Heart left ventricle (tissue), 16 donors: ENCODE measurements at regions not wholly inside any gene's neighbourhood (a gene's known extent, or its start where the extent isn't known, plus 50 kb on each side); places are given as distances from the start of the nearest gene placed in this dataset.

Experiments
- ATAC-seq, 4 donors: fragments of 200-7000 bp; cut with Tn5 transposase; one replicate each; pipeline ENCODE4 v1.9.1; 2020 to 2022; ENCODE audit warnings: moderate library complexity in 4 of 4, mild to moderate bottlenecking in 3 of 4, moderate number of reproducible peaks in 1 of 4
- DNase-seq, 5 donors: peaks; one replicate each; pipeline ENCODE4 v3.0.0-alpha.2; 2020
- H3K27ac ChIP-seq, 12 donors: fragments of 200-600 bp; sonication (generic) in 4 of 12; one replicate each; pipeline versions ENCODE4 v1.5.0 to v1.8.0; 2016 to 2022; ENCODE audit warnings: mild to moderate bottlenecking in 2 of 12
- H3K27me3 ChIP-seq, 9 donors: fragments of 200-600 bp; sonication (generic) in 2 of 9; one replicate each; pipeline versions ENCODE4 v1.5.1 to v1.8.0; 2016 to 2022; ENCODE audit warnings: mild to moderate bottlenecking in 3 of 9
- H3K36me3 ChIP-seq, 9 donors: fragments of 200-600 bp; sonication (generic) in 2 of 9; one replicate each; pipeline versions ENCODE4 v1.5.0 to v1.8.0; 2018 to 2022; ENCODE audit warnings: mild to moderate bottlenecking in 2 of 9
- H3K4me1 ChIP-seq, 12 donors: fragments of 200-600 bp; sonication (generic) in 4 of 12; one replicate each; pipeline versions ENCODE4 v1.5.0 to v1.8.0; 2016 to 2022; ENCODE audit warnings: mild to moderate bottlenecking in 3 of 12
- H3K4me3 ChIP-seq, 12 donors: fragments of 200-600 bp; sonication (generic) in 4 of 12; one replicate each; pipeline versions ENCODE4 v1.5.0 to v1.8.0; 2017 to 2022; ENCODE audit warnings: mild to moderate bottlenecking in 9 of 12, moderate library complexity in 4 of 12
- H3K9me3 ChIP-seq, 12 donors: fragments of 200-600 bp; sonication (generic) in 4 of 12; one replicate each; pipeline versions ENCODE4 v1.5.0 to v1.8.0; 2016 to 2022; ENCODE audit warnings: mild to moderate bottlenecking in 1 of 12
- POLR2A ChIP-seq, 2 donors: fragments of 450-650 bp; IDR thresholded peaks; one replicate each; pipeline ENCODE4 v1.6.1; 2017; ENCODE audit warnings: antibody characterized with exemption in 2 of 2, mild to moderate bottlenecking in 2 of 2, moderate library complexity in 2 of 2
- WGBS, 4 donors: extraction: QIAGEN DNeasy Blood & Tissue Kit in 2 of 4; methylation state at CpG; one replicate each; pipeline versions ENCODE4 v1.1.5 to v1.1.7; 2013 to 2018; 5-methylcytosine and 5-hydroxymethylcytosine counted together
- intact Hi-C, 10 donors: fragments of 100-400 bp; cut with DNase I; formaldehyde crosslinking; loops; one replicate each; pipeline versions ENCODE4 v1.11.1 to v1.14.2; 2022
- TF ChIP-seq, protein P1 (sequence below), 12 donors: fragments of 200-600 bp; sonication (generic) in 4 of 12; IDR thresholded peaks; one replicate each; pipeline versions ENCODE4 v1.5.0 to v1.8.0; 2018 to 2022; ENCODE audit warnings: antibody characterized with exemption in 12 of 12, mild to moderate bottlenecking in 5 of 12
- donor health status: ischemic (EF 13 %, LVEDD 7.1; RV severe dilation, severe dysfunction).
- donor health status: healthy with polysubstance abuse.
- donor health status: DM: no; HTN: yes; CAD: no.
- donor health status: DM: no; HTN: no; CAD: no.
- donor health status: ischemic (EF 25% LVEDD 6.9; RV normal size, moderate dysfunction).
- donor health status: ischemic (EF 25% LVEDD 5.7; RV mildly dilated, moderate dysfunction).
- donor health status: healthy.
- donor health status: DM: yes; HTN: yes; CAD: no.
- donor health status: ischemic (EF 35%, LVEDD 5.7; RV mildly dilated, moderate dysfunction).
- donor health status: nonischemic (EF 11% LVEDD 7.7; RV severe dilation, severe dysfunction).
- donor health status: DM: yes; HTN: yes; CAD: no.
- donor health status: PGD.
- donor health status: ischemic (EF 29% LVEDD 5.4; RV normal size, mild dysfunction).
- donor health status: nonischemic (EF 23%, LVEDD 6.1; RV moderate dilation, normal function).

DNA sequence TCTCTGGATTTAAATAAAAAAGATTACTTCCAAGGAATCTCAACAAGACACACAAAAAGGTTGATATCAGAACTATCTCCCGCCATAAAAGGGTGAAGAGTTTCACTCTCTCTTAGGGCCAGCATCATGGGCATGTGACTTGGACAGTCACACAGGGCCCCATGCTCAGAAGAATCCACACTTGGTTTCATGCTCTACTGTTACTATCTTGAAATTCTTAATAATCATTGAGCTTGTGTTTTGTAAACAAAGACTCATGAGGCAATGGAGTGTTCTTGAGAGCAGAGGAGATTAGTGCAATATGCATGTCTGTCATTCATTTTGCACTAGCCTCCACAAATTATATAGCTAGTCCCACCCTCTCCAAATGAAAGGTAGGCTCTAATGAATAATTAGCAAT is 58.4 kb downstream of the HMHB1 start:
- H3K9me3 ChIP-seq: no peaks in the 10 kb centered on the region
- intact Hi-C loops: no loop called here
- DNase-seq (no peak), ATAC-seq (no peak)
- no peak overlapping the region for H3K4me3 ChIP-seq
- no peaks in the 10 kb centered on the region for H3K27me3 ChIP-seq
- 82 to 94% (median 92%) methylated on average over 1 of the region's 1 CpG for WGBS, 4 donors
- H3K36me3 ChIP-seq: no peaks in the 10 kb centered on the region
- no peak for TF ChIP-seq POLR2A (IDR thresholded peaks at IDR 0.05)
- TF ChIP-seq, protein P1, sequence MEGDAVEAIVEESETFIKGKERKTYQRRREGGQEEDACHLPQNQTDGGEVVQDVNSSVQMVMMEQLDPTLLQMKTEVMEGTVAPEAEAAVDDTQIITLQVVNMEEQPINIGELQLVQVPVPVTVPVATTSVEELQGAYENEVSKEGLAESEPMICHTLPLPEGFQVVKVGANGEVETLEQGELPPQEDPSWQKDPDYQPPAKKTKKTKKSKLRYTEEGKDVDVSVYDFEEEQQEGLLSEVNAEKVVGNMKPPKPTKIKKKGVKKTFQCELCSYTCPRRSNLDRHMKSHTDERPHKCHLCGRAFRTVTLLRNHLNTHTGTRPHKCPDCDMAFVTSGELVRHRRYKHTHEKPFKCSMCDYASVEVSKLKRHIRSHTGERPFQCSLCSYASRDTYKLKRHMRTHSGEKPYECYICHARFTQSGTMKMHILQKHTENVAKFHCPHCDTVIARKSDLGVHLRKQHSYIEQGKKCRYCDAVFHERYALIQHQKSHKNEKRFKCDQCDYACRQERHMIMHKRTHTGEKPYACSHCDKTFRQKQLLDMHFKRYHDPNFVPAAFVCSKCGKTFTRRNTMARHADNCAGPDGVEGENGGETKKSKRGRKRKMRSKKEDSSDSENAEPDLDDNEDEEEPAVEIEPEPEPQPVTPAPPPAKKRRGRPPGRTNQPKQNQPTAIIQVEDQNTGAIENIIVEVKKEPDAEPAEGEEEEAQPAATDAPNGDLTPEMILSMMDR (IDR thresholded peaks at IDR 0.05): no peak
- peaks cover 0 to 5% (median 0%) of the 10 kb centered on the region in 12 donors for H3K4me1 ChIP-seq
- H3K27ac ChIP-seq: no peak overlapping the region

DNA sequence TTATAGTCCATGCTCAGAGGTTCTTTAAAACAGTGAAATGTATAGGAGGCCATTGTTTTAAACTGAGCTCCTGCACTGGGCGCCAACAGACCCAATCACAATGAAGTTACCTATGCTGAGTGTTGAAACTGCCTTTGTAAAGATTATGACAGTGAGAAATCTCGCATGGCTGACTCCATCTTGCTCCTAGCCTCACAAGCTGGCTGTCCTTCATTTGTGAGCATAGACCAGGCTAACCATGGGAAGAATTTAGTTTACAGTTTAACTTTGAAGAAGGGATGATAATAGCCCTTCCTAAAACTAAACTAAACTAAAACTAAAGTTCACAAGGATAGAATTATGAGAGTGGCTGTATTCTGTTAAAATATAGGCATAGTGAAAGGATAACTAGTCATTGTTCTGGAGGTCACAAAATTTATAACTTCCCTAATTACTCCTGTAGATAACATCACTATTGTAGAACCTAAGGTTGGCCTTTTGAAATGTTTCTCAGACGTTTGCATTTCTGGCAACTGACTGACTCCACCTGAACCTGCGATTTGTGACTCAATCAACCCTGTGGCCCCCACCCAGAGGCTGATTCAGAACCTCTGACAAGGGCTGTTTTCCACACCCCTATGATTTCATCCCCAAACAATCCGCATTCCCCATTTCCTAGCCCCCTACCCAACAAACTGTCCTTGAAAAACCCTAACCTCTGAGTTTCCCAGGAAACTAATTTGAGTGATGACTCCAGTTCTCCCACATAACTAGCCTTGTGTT is 59.1 kb downstream of the HMHB1 start:
- 77 to 89% (median 83%) methylated on average over 5 of the region's 5 CpGs for WGBS, 4 donors
- DNase-seq (no peak), ATAC-seq (no peak)
- H3K36me3 ChIP-seq: no peaks in the 10 kb centered on the region
- no peaks in the 10 kb centered on the region for H3K27me3 ChIP-seq
- H3K4me3 ChIP-seq: no peak overlapping the region
- TF ChIP-seq, protein P1 (IDR thresholded peaks at IDR 0.05): no peak
- no peak for TF ChIP-seq POLR2A (IDR thresholded peaks at IDR 0.05)
- intact Hi-C loops: no loop called here
- no peaks in the 10 kb centered on the region for H3K9me3 ChIP-seq
- peaks cover 0 to 3% (median 0%) of the 10 kb centered on the region in 12 donors for H3K4me1 ChIP-seq
- H3K27ac ChIP-seq: no peak overlapping the region

DNA sequence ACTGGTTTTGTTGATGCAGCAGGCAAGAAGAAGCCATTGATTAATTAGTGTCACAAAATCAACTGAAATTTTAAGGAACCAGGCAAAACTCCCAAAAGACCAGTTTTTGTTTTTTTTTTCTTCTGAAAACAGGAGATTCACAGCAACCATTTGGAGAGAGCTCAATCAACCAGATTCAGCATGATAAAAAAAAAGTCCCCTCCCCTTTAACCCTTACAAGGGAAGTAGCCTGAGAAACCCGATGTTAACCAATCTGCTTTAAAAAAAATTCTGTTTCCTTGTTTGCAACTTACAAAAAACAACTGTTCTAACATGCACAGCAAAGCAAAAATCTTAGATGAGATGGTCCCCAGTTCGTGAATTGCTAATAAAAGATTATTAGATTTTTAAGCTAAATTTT is 59.7 kb downstream of the HMHB1 start:
- TF ChIP-seq, protein P1 (IDR thresholded peaks at IDR 0.05): no peak
- no peak for TF ChIP-seq POLR2A (IDR thresholded peaks at IDR 0.05)
- 55 to 84% (median 70%) methylated on average over 2 of the region's 2 CpGs for WGBS, 4 donors
- no peaks in the 10 kb centered on the region for H3K9me3 ChIP-seq
- no peaks in the 10 kb centered on the region for H3K36me3 ChIP-seq
- no peak overlapping the region for H3K27ac ChIP-seq
- H3K4me3 ChIP-seq: no peak overlapping the region
- peaks cover 0 to 3% (median 0%) of the 10 kb centered on the region in 12 donors for H3K4me1 ChIP-seq
- no peaks in the 10 kb centered on the region for H3K27me3 ChIP-seq
- DNase-seq (no peak), ATAC-seq (no peak)
- intact Hi-C loops: no loop called here

DNA sequence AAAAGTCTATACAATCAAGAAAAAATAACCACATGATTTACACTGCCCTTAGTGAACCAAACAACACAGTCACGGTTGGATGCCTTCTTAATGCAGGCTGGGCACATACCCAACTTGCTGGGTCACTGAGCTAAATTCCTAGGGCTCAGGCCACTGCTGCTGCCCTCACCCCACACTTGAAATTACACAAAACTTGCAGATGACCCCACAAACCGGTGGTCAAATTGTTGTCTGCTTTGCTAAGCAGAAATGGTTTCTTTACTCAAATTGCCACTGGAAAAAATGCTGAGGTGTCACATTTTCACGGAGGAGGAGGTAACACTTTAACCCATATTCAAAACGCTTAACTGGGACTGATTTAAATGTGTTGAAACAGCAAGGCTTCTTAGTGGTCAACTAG is 62.4 kb downstream of the HMHB1 start:
- H3K27ac ChIP-seq: no peak overlapping the region

More for the DNA sequence above, 62.4 kb downstream of the HMHB1 start:
- Histone ChIP-seq H3K9me3 (no peaks in the 10 kb centered on the region), H3K4me1 (peaks cover 0 to 3% (median 0%) of the 10 kb centered on the region in 12 donors), H3K27me3 (no peaks in the 10 kb centered on the region), H3K36me3 (no peaks in the 10 kb centered on the region), H3K4me3 (no peak overlapping the region)
- WGBS, 4 donors: 53 to 68% (median 59%) methylated on average over 4 of the region's 4 CpGs
- TF ChIP-seq POLR2A (IDR thresholded peaks at IDR 0.05): no peak
- TF ChIP-seq, protein P1 (IDR thresholded peaks at IDR 0.05): no peak
- ATAC-seq: peak in 1 of 4 donors; percentile 56
- DNase-seq: no peak
- intact Hi-C loops: no loop called here
